ENCODE measurements at regions not wholly inside any gene's neighbourhood (a gene's known extent, or its start where the extent isn't known, plus 50 kb on each side); places are given as distances from the start of the nearest gene placed in this dataset.

DNA sequence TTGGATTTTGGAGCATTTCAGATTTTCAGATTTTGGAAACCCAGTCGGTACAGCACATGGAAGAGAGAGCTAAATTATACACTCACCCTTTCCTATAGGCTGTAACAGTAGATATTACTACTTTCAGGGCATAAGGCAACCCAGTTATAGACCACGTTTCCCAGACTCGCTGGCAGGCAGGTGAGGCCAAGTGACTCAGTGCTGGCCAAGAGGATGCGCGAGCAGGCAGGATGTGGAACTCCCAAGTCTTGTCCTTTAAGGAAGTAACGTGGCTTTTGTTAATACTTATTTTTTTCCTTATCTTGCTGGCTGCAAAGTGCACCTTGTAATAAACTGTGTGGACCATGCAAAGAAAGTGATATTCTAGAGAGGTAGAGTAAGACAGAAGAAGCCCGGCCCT lies 1160.1 kb downstream of the GATA3 start:
- TF ChIP-seq, protein P1, sequence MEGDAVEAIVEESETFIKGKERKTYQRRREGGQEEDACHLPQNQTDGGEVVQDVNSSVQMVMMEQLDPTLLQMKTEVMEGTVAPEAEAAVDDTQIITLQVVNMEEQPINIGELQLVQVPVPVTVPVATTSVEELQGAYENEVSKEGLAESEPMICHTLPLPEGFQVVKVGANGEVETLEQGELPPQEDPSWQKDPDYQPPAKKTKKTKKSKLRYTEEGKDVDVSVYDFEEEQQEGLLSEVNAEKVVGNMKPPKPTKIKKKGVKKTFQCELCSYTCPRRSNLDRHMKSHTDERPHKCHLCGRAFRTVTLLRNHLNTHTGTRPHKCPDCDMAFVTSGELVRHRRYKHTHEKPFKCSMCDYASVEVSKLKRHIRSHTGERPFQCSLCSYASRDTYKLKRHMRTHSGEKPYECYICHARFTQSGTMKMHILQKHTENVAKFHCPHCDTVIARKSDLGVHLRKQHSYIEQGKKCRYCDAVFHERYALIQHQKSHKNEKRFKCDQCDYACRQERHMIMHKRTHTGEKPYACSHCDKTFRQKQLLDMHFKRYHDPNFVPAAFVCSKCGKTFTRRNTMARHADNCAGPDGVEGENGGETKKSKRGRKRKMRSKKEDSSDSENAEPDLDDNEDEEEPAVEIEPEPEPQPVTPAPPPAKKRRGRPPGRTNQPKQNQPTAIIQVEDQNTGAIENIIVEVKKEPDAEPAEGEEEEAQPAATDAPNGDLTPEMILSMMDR (IDR thresholded peaks at IDR 0.05; ENCODE audit: low read length): no peak
- TF ChIP-seq EZH2 (IDR thresholded peaks at IDR 0.05; ENCODE audit: borderline replicate concordance, low read length): no peak
